ENCODE measurements at regions not wholly inside any gene's neighbourhood (a gene's known extent, or its start where the extent isn't known, plus 50 kb on each side); places are given as distances from the start of the nearest gene placed in this dataset.
A peak's percentile ranks its signal among the peaks of the same experiment; 100 is the strongest.

GRCh38 chr10:3430501-3430900 lies 257.9 kb upstream of the PITRM1 start:
- 84% methylated on average over 1 of the region's 1 CpG; no CpG with 5 or more reads in 1 of the 2 donors for WGBS, 2 donors (ENCODE audit: low coverage in 1 of 2)
- H3K27me3 ChIP-seq, result no peaks in the 10 kb centered on the region
- no peak for DNase-seq
- intact Hi-C loops (cut with DNase I; ENCODE audit: low total_unique reads) (no loop called here), in situ Hi-C loops (cut with MboI; ENCODE audit: low pct_ligation_motif_present in 1 of 4, low pct_unique_long_range_greater_than_20kb in 1 of 4, low sequenced_read_pairs in 3 of 4) (no loop called here)
- no peak overlapping the region for H3K27ac ChIP-seq
- H3K36me3 ChIP-seq, result no peaks in the 10 kb centered on the region
- TF ChIP-seq CTCF (IDR thresholded peaks at IDR 0.05), result no peak
- no peak for TF ChIP-seq EP300 (IDR thresholded peaks at IDR 0.05; ENCODE audit: low read depth)
- TF ChIP-seq POLR2AphosphoS5 (IDR thresholded peaks at IDR 0.05), result no peak
- no peak for TF ChIP-seq POLR2A (IDR thresholded peaks at IDR 0.05)
- H3K4me1 ChIP-seq, result peaks cover 11 to 48% (median 31%) of the 10 kb centered on the region in 4 donors
- H3K9me3 ChIP-seq, result no peaks in the 10 kb centered on the region
- H3K4me3 ChIP-seq, result no peak overlapping the region

GRCh38 chr10:3429676-3430075 lies 257.1 kb upstream of the PITRM1 start:
- Histone ChIP-seq H3K27me3 (no peaks in the 10 kb centered on the region), H3K4me1 (peaks cover 11 to 49% (median 34%) of the 10 kb centered on the region in 4 donors), H3K27ac (peak overlapping the region; percentile 50 to 81 (median 74)), H3K4me3 (no peak overlapping the region), H3K36me3 (no peaks in the 10 kb centered on the region), H3K9me3 (no peaks in the 10 kb centered on the region)
- no peak for DNase-seq
- TF ChIP-seq POLR2AphosphoS5 (IDR thresholded peaks at IDR 0.05), result no peak
- TF ChIP-seq EP300 (IDR thresholded peaks at IDR 0.05; ENCODE audit: low read depth), result no peak
- TF ChIP-seq CTCF (IDR thresholded peaks at IDR 0.05), result no peak
- no peak for TF ChIP-seq POLR2A (IDR thresholded peaks at IDR 0.05)
- intact Hi-C loops (cut with DNase I; ENCODE audit: low total_unique reads) (no loop called here), in situ Hi-C loops (cut with MboI; ENCODE audit: low pct_ligation_motif_present in 1 of 4, low pct_unique_long_range_greater_than_20kb in 1 of 4, low sequenced_read_pairs in 3 of 4) (no loop called here)
- 69 to 89% methylated on average over 5 to 7 of the region's 7 CpGs for WGBS, 2 donors (ENCODE audit: low coverage in 1 of 2)

GRCh38 chr10:3428826-3429225 lies 256.2 kb upstream of the PITRM1 start:
- intact Hi-C loops (cut with DNase I; ENCODE audit: low total_unique reads) (no loop called here), in situ Hi-C loops (cut with MboI; ENCODE audit: low pct_ligation_motif_present in 1 of 4, low pct_unique_long_range_greater_than_20kb in 1 of 4, low sequenced_read_pairs in 3 of 4) (no loop called here)
- Histone ChIP-seq H3K27me3 (no peaks in the 10 kb centered on the region), H3K36me3 (no peaks in the 10 kb centered on the region), H3K4me3 (no peak overlapping the region), H3K4me1 (peaks cover 11 to 55% (median 38%) of the 10 kb centered on the region in 4 donors), H3K27ac (peak overlapping the region; percentile 50 to 81 (median 74)), H3K9me3 (no peaks in the 10 kb centered on the region)
- TF ChIP-seq EP300 (IDR thresholded peaks at IDR 0.05; ENCODE audit: low read depth) (no peak), POLR2A (IDR thresholded peaks at IDR 0.05) (no peak), POLR2AphosphoS5 (IDR thresholded peaks at IDR 0.05) (no peak), CTCF (IDR thresholded peaks at IDR 0.05) (no peak)
- no peak for DNase-seq
- 36 to 55% methylated on average over 3 of the region's 3 CpGs for WGBS, 2 donors (ENCODE audit: low coverage in 1 of 2)

GRCh38 chr10:3427950-3428354 lies 255.4 kb upstream of the PITRM1 start:
- no peak for DNase-seq
- H3K4me3 ChIP-seq, result no peak overlapping the region
- H3K9me3 ChIP-seq, result no peaks in the 10 kb centered on the region
- TF ChIP-seq CTCF (IDR thresholded peaks at IDR 0.05) (no peak), POLR2AphosphoS5 (IDR thresholded peaks at IDR 0.05) (no peak), EP300 (IDR thresholded peaks at IDR 0.05; ENCODE audit: low read depth) (no peak), POLR2A (IDR thresholded peaks at IDR 0.05) (no peak)
- H3K27ac ChIP-seq, result peak overlapping the region; percentile 66 to 81 (median 74)
- no peaks in the 10 kb centered on the region for H3K36me3 ChIP-seq
- H3K27me3 ChIP-seq, result no peaks in the 10 kb centered on the region
- WGBS, 2 donors (ENCODE audit: low coverage in 1 of 2), result 72 to 76% methylated on average over 3 to 7 of the region's 7 CpGs
- intact Hi-C loops (cut with DNase I; ENCODE audit: low total_unique reads) (no loop called here), in situ Hi-C loops (cut with MboI; ENCODE audit: low pct_ligation_motif_present in 1 of 4, low pct_unique_long_range_greater_than_20kb in 1 of 4, low sequenced_read_pairs in 3 of 4) (no loop called here)
- peaks cover 11 to 58% (median 39%) of the 10 kb centered on the region in 4 donors for H3K4me1 ChIP-seq

Measured in transverse colon (tissue), 4 donors.